HG02884 (cell line): ENCODE measurements at regions not wholly inside any gene's neighbourhood (a gene's known extent, or its start where the extent isn't known, plus 50 kb on each side); places are given as distances from the start of the nearest gene placed in this dataset.
"Not testable (repeated sequence)": the region's sequence is repeated elsewhere in the genome, so short reads cannot be mapped to it uniquely, and the experiment has no call there.

ENCODE experiments used
- ATAC-seq: cut with Tn5 transposase; IDR thresholded peaks from one replicate; pipeline ENCODE4 v1.9.1; 2021; ENCODE audit warnings: mild to moderate bottlenecking, moderate library complexity; ENCODE audit not compliant: unreplicated experiment

GRCh38 chr12:42886160-42886559 is 296.6 kb upstream of the PRICKLE1 start:
- ATAC-seq, result no peak

GRCh38 chr12:42885677-42886076 is 296.1 kb upstream of the PRICKLE1 start:
- no peak for ATAC-seq

GRCh38 chr12:42884116-42884515 is 294.6 kb upstream of the PRICKLE1 start:
- no peak for ATAC-seq

GRCh38 chr12:42873401-42873800 is 283.9 kb upstream of the PRICKLE1 start:
- no peak for ATAC-seq

GRCh38 chr12:42871816-42872215 is 282.3 kb upstream of the PRICKLE1 start:
- no peak for ATAC-seq

DNA sequence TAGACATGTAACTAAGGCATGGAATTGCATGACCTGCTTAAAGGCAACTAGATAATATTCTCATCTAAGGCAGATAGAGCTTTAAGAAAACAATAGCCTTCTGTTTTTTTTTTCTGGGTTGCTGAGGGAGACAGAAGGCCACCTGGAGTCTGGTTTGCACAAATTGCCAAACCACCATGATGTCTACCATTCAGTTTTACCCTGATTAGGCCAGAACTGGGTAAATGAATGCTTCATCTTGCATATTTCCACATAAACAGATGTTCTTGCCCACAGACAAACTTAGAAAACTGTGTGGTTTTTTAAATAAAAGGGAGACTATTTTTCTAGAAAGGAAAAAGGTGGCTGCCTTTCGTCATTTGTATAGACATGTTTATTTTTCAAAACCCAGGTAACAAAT is 278.7 kb upstream of the PRICKLE1 start:
- ATAC-seq, result no peak

GRCh38 chr12:42865282-42865681 is 275.7 kb upstream of the PRICKLE1 start:
- ATAC-seq, result no peak

- no peak for ATAC-seq
These were observed 272.5 kb upstream of the PRICKLE1 start for GRCh38 chr12:42862055-42862454.

GRCh38 chr12:42860331-42860730 is 270.8 kb upstream of the PRICKLE1 start:
- not testable (repeated sequence) for ATAC-seq

DNA sequence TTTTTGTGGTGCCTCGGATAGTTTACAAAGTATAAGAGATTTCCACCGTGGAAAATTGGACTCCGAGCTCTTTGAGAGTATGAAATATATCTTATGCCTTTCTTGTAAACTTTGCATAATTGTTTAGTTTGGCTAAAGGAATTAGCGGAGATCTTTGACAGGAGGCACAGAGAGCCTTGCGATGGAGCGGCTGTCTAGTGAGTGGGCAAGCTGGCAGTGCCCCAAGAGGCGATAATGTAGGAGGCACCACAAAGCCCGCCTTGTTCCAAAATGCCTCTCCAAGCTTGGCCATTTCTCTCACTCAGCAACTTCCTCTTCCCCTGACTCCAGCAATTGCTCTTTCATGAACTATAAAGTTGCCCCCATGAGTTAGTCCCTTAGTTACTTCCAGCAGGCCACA is 270.1 kb upstream of the PRICKLE1 start:
- ATAC-seq, result no peak

DNA sequence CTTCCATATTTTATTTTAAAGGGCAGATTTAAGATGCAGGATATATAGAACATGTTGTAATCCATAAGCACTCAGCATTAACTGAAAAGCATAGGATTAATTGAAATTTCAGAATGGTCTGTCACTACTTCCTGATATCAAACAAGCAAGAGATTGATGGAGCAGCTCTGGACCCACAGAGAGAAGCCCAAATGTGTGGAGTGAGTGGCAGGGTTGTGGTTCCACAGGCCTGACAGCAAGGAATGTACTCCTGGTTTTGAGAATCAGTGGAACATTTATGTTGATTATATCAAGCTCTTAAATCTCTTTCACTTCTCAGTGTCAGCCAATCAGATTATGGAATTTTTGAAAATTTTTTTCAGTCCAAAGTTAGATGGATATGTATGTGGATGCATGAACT is 267.6 kb upstream of the PRICKLE1 start:
- ATAC-seq, result no peak

DNA sequence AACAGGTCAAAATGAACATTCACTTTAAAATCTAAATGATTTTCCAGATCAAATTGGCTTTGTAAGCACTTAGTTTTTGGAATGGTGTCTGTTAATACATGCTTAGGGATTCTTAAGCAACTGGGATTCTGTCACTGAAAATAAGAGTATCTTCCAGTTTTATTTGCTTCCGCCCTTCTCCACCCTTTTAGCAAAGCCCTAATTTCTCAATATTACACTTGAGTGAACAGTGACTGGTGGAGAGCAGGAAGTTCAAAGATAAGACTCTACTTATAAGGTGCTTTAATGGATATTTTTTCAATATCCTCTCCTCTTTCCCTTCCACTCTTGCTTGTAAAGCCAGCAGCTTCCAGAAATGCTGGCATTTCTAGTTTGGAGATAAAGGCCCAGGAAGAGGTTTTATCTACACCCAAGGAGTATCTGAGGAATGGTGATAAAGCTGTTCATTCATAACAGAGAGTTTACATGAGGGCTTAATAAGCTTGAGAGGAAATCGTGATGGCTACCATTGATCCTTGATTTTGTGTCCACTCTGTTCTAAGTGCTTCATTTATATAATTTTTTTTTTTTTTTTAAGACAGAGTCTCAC is 265.9 kb upstream of the PRICKLE1 start:
- no peak for ATAC-seq

DNA sequence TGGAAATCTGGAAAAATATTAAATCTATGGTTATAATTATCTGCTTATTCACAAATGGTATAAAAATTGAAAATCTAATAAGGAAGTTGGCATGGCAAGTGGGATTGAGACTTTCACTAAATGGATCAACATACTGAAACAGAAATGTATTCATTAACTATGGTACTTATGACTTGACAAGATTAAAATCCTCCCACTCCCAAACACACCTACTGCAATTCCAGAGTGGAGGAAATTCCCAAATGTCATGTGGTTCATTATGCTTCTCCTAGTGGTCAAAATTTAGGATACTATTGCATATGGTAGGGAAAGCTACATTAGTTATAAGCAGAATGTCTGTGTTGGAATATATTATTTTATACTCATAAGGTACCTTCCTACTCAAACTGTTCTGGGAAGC is 265.3 kb upstream of the PRICKLE1 start:
- no peak for ATAC-seq

GRCh38 chr12:42854208-42854607 is 264.7 kb upstream of the PRICKLE1 start:
- ATAC-seq, result no peak

- no peak for ATAC-seq
These were observed 264.0 kb upstream of the PRICKLE1 start for GRCh38 chr12:42853370-42854140.

DNA sequence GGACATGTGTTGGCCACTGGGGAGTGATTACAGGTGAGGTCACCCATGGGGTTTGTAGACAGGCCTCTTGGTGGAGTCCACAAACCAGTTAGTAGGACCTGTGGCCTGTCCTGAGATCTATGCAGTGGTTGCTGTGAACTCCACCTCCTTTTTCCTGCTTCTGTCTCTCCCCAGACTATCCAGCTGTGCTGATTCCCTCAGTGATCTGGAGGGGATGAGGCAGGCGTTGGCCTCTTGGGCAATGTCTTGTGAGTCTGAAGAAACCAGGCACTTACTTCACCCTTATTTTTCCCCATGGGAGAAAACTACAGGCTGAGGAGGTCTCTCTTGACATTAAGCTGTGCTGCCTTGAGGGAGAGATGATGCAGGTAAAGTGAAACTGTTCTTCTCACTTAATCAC is 257.2 kb upstream of the PRICKLE1 start:
- no peak for ATAC-seq

- ATAC-seq, result no peak
These were observed 244.5 kb upstream of the PRICKLE1 start for GRCh38 chr12:42834062-42834461.

DNA sequence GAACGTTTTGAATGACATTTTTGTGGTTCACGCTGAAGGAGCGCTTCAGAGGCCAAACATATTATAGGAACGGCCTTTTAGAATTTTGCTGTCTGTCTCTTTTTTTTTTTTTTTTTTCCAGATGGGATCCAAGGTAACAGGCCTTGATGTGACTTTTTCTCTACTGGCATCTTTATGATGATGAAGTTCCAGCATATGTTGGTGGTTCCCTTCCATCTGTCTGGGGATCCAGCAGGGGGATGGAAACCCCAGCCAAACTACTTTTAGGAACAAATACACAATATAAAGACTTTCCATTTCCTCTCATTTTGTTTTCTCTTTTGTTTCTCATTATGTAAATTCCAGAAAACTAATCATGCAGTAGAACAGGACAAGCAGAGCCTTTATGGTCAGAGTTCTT is 239.3 kb upstream of the PRICKLE1 start:
- ATAC-seq, result no peak

- no peak for ATAC-seq
These were observed 234.8 kb upstream of the PRICKLE1 start for GRCh38 chr12:42824327-42824726.

DNA sequence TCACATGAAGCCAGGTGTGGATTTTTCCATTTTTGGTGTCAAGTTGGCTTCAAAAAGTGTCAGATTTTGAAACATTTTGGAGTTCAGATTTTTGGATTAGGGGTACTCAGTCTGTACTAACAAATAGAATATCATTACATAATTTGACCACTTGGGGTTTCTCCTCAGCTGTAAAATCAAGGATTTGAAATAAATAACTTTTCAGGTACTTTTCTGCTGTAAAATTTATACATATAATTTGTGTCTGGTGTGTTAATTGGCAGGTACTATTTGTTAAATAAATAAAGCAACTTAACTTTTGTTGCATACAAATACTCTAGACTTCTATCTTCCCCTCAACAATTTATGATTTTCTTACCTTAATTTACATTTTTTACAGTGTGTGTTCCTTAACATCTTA is 234.1 kb upstream of the PRICKLE1 start:
- no peak for ATAC-seq

- ATAC-seq, result no peak
These were observed 230.3 kb upstream of the PRICKLE1 start for GRCh38 chr12:42819846-42820245.

DNA sequence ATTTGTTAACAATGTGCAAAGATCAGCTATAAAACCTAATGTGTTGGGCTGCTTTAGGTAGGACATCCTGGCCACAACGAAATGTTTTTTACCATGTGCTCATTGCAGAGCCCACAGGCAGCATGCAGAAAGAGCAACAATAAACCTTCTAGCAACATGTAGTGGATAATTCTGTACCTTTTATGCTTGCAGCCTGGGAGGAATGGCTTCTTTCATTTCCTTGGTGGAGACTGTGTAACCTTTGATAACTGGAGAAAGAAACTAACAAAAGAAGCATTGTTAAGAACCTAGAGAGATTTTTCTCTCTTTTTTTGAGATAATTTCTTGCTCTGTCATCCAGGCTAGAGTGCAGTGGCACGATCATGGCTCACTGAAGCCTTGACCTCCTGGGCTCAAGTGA is 225.5 kb upstream of the PRICKLE1 start:
- ATAC-seq, result no peak

GRCh38 chr12:42812871-42813270 is 223.3 kb upstream of the PRICKLE1 start:
- no peak for ATAC-seq
